C4-2B (cell line): ENCODE measurements at regions not wholly inside any gene's neighbourhood (a gene's known extent, or its start where the extent isn't known, plus 50 kb on each side); places are given as distances from the start of the nearest gene placed in this dataset.

ENCODE experiments used
- ZFX ChIP-seq: fragments of 450-650 bp; IDR thresholded peaks from 2 replicates; pipeline ENCODE4 v1.6.1; 2017
- TF ChIP-seq, protein P1 (sequence below): fragments of 450-650 bp; conservative IDR thresholded peaks from 2 replicates; pipeline ENCODE4 v1.5.1; 2017; ENCODE audit warnings: mild to moderate bottlenecking

DNA sequence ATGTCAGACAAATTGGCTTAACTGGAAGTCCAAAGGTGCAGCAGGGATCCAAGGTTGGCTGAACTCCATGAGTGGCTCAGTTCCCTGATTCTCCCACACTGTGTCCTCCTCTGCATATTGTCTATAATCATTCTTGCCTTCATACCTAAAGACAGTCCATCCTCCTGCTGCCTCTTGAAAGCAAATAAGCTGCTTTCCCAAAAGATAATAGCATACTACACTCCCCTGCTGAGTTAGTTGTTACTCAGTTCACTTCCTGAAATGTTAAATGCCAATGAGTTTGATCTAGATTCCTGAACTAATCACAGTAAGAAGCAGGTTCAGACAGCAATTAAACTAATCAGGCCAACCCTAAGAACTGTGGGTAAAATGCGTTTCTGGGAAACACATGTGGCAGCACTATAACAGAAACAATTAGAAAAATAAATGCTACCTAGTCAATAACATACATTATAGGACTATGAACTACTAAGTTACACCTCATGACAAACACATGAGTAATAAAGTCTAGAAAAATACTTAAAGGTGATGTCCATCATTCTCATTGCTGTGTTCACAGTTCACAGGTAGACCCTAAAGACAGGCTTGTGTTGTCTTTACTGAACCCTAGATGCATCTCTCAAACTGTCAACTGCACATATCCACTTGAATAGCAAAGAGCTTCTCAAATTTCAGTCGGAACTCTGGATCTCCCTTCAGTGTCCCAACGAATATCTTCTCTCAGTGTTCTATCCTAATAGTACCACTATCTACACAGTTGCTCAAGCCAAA lies 50.8 kb upstream of the BOLA1 start:
- TF ChIP-seq, protein P1, sequence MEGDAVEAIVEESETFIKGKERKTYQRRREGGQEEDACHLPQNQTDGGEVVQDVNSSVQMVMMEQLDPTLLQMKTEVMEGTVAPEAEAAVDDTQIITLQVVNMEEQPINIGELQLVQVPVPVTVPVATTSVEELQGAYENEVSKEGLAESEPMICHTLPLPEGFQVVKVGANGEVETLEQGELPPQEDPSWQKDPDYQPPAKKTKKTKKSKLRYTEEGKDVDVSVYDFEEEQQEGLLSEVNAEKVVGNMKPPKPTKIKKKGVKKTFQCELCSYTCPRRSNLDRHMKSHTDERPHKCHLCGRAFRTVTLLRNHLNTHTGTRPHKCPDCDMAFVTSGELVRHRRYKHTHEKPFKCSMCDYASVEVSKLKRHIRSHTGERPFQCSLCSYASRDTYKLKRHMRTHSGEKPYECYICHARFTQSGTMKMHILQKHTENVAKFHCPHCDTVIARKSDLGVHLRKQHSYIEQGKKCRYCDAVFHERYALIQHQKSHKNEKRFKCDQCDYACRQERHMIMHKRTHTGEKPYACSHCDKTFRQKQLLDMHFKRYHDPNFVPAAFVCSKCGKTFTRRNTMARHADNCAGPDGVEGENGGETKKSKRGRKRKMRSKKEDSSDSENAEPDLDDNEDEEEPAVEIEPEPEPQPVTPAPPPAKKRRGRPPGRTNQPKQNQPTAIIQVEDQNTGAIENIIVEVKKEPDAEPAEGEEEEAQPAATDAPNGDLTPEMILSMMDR, result no peak
- TF ChIP-seq ZFX, result no peak
